H1 (cell line): ENCODE measurements at regions not wholly inside any gene's neighbourhood (a gene's known extent, or its start where the extent isn't known, plus 50 kb on each side); places are given as distances from the start of the nearest gene placed in this dataset.

Experiments
- CTCF ChIA-PET: fragments of 300-600 bp; sonication (Branson Sonifier 250); formaldehyde crosslinking; loops from one replicate; lab custom pipeline; 2021; ENCODE audit not compliant: partially characterized antibody; lab: Charles Lee
- POLR2A ChIA-PET: fragments of 300-600 bp; sonication (Branson Sonifier 250); formaldehyde crosslinking; loops from one replicate; lab custom pipeline; 2021; ENCODE audit warnings: inconsistent platforms; ENCODE audit not compliant: partially characterized antibody; lab: Charles Lee
- DNase-seq, 2 experiments: peaks; one replicate each; pipeline versions ENCODE4 v3.0.0 to v3.0.0-alpha.2; 2010 to 2022; ENCODE audit warnings: low spot score in 2 of 2, low read depth in 1 of 2, mixed read lengths in 1 of 2
- FAIRE-seq: peaks from 2 replicates; lab custom pipeline; 2011; peaks lifted over from hg19 to GRCh38; lab: Jason Lieb, UNC
- H2AFZ ChIP-seq: 2 replicates; pipeline ENCODE4 v1.8.1; 2012; ENCODE audit warnings: low read length, inconsistent platforms
- H2AK5ac ChIP-seq: 2 replicates; pipeline ENCODE4 v1.6.1; 2013; ENCODE audit warnings: low read depth, low read length
- H2BK120ac ChIP-seq: replicated peaks from 2 replicates; pipeline ENCODE3; 2013; ENCODE audit warnings: low read depth, low read length, inconsistent platforms
- H2BK12ac ChIP-seq: 2 replicates; pipeline ENCODE4 v1.6.1; 2013; ENCODE audit warnings: low read depth, low read length
- H2BK15ac ChIP-seq: 2 replicates; pipeline ENCODE4 v1.6.1; 2013; ENCODE audit warnings: low read length
- H2BK20ac ChIP-seq: 2 replicates; pipeline ENCODE4 v1.6.1; 2013; ENCODE audit warnings: low read length
- H2BK5ac ChIP-seq: 2 replicates; pipeline ENCODE4 v1.6.1; 2013; ENCODE audit warnings: low read depth, low read length
- H3K14ac ChIP-seq: 2 replicates; pipeline ENCODE4 v1.6.1; 2013; ENCODE audit warnings: inconsistent platforms; ENCODE audit not compliant: insufficient read length
- H3K18ac ChIP-seq: 2 replicates; pipeline ENCODE4 v1.6.1; 2013; ENCODE audit warnings: low read length; ENCODE audit errors: extremely low read depth
- H3K23ac ChIP-seq: 2 replicates; pipeline ENCODE4 v1.6.1; 2013; ENCODE audit warnings: inconsistent platforms; ENCODE audit not compliant: insufficient read length
- H3K23me2 ChIP-seq: 2 replicates; pipeline ENCODE4 v1.6.1; 2013; ENCODE audit warnings: low read depth, low read length
- H3K27ac ChIP-seq: 2 replicates; pipeline ENCODE4 v1.6.1; 2011; ENCODE audit warnings: low read depth, low read length, inconsistent platforms
- H3K27me3 ChIP-seq, 4 experiments: replicated peaks in 1 of 4; 1 replicate in 1 of 4; 2 replicates in 3 of 4; pipeline versions ENCODE4 v1.6.1 to v1.8.1; 2011 to 2013; ENCODE audit warnings: low read length in 3 of 4, mild to moderate bottlenecking in 3 of 4, inconsistent platforms in 2 of 4, mixed read lengths in 2 of 4, moderate library complexity in 1 of 4; ENCODE audit not compliant: control insufficient read depth in 3 of 4, insufficient read depth in 3 of 4; ENCODE audit errors: extremely low read depth in 1 of 4
- H3K36me3 ChIP-seq, 4 experiments: 2 replicates each; pipeline versions ENCODE4 v1.6.1 to v1.8.1; 2011 to 2013; ENCODE audit warnings: mild to moderate bottlenecking in 4 of 4, low read length in 3 of 4, moderate library complexity in 2 of 4, control low read depth in 1 of 4, inconsistent platforms in 1 of 4; ENCODE audit not compliant: insufficient read depth in 4 of 4, control insufficient read depth in 2 of 4
- H3K4ac ChIP-seq: replicated peaks from 2 replicates; pipeline ENCODE3; 2013; ENCODE audit warnings: low read length, low read depth, mixed read lengths, inconsistent platforms; ENCODE audit not compliant: insufficient read length
- H3K4me1 ChIP-seq, 4 experiments: replicated peaks in 1 of 4; 1 replicate in 1 of 4; 2 replicates in 3 of 4; pipeline versions ENCODE4 v1.6.1 to v1.8.1; 2011 to 2013; ENCODE audit warnings: low read length in 3 of 4, inconsistent platforms in 2 of 4, mixed read lengths in 1 of 4; ENCODE audit not compliant: insufficient read depth in 4 of 4, control insufficient read depth in 3 of 4
- H3K4me2 ChIP-seq, 2 experiments: 2 replicates each; pipeline versions ENCODE4 v1.6.1 to v1.8.1; 2011 to 2013; ENCODE audit warnings: low read depth in 2 of 2, low read length in 2 of 2, control low read depth in 1 of 2, inconsistent platforms in 1 of 2, mild to moderate bottlenecking in 1 of 2; ENCODE audit not compliant: insufficient read depth in 1 of 2
- H3K4me3 ChIP-seq, 4 experiments: fragments of 200-600, 300-600 bp in 1 of 4; sonication (generic), shearing (Covaris generic), sonication (Bioruptor Twin) in 1 of 4; 2 replicates each; pipeline versions ENCODE4 v1.5.1 to v1.8.1; 2011 to 2016; ENCODE audit warnings: low read length in 4 of 4, low read depth in 3 of 4, control low read depth in 2 of 4, inconsistent platforms in 2 of 4, mild to moderate bottlenecking in 2 of 4, mixed read lengths in 1 of 4, moderate library complexity in 1 of 4; ENCODE audit not compliant: insufficient read depth in 2 of 4; ENCODE audit errors: extremely low read depth in 1 of 4
- H3K56ac ChIP-seq: replicated peaks from 2 replicates; pipeline ENCODE3; 2013; ENCODE audit warnings: low read depth, mild to moderate bottlenecking, mixed read lengths, low read length, inconsistent platforms; ENCODE audit not compliant: insufficient read length
- H3K79me1 ChIP-seq: 2 replicates; pipeline ENCODE4 v1.6.1; 2013; ENCODE audit warnings: low read depth, low read length, control low read depth
- H3K79me2 ChIP-seq, 2 experiments: 2 replicates each; pipeline versions ENCODE4 v1.6.1 to v1.8.1; 2012 to 2013; ENCODE audit warnings: low read length in 2 of 2, mild to moderate bottlenecking in 2 of 2, inconsistent platforms in 1 of 2; ENCODE audit not compliant: insufficient read depth in 2 of 2, control insufficient read depth in 1 of 2
- H3K9ac ChIP-seq, 4 experiments: replicated peaks in 1 of 4; 1 replicate in 1 of 4; 2 replicates in 3 of 4; pipeline versions ENCODE4 v1.6.1 to v1.8.1; 2011 to 2013; ENCODE audit warnings: low read depth in 3 of 4, low read length in 3 of 4, control low read depth in 2 of 4, mild to moderate bottlenecking in 2 of 4, moderate library complexity in 2 of 4, inconsistent platforms in 1 of 4; ENCODE audit errors: extremely low read depth in 1 of 4
- H3K9me3 ChIP-seq, 2 experiments: 2 replicates each; pipeline versions ENCODE4 v1.6.1 to v1.8.1; 2012 to 2013; ENCODE audit warnings: mild to moderate bottlenecking in 2 of 2, moderate library complexity in 2 of 2, control low read depth in 1 of 2, inconsistent platforms in 1 of 2, low read depth in 1 of 2, low read length in 1 of 2, mixed read lengths in 1 of 2; ENCODE audit not compliant: insufficient read depth in 2 of 2
- H4K20me1 ChIP-seq, 2 experiments: replicated peaks in 1 of 2; 2 replicates each; pipeline versions ENCODE3 to v1.8.1; 2011 to 2013; ENCODE audit warnings: inconsistent platforms in 2 of 2, low read length in 2 of 2, mild to moderate bottlenecking in 1 of 2; ENCODE audit not compliant: insufficient read depth in 2 of 2, control insufficient read depth in 1 of 2
- H4K5ac ChIP-seq: 2 replicates; pipeline ENCODE4 v1.6.1; 2013; ENCODE audit warnings: low read length, low read depth, mixed read lengths, inconsistent platforms; ENCODE audit not compliant: insufficient read length
- H4K8ac ChIP-seq: 2 replicates; pipeline ENCODE4 v1.8.0; 2013; ENCODE audit warnings: mild to moderate bottlenecking, moderate library complexity, low read length, inconsistent platforms; ENCODE audit not compliant: insufficient read depth; ENCODE audit errors: extremely low read depth
- H4K91ac ChIP-seq: replicated peaks from 2 replicates; pipeline ENCODE3; 2013; ENCODE audit warnings: low read length, mixed read lengths, inconsistent platforms; ENCODE audit not compliant: insufficient read length
- GTF2F1 ChIP-seq: IDR thresholded peaks from 2 replicates; pipeline ENCODE4 v1.6.1; 2012; ENCODE audit warnings: low read depth, low read length, improper control_type of control experiment, borderline replicate concordance
- HDAC2 ChIP-seq, 2 experiments: fragments of 300-600 bp in 1 of 2; sonication (generic) in 1 of 2; IDR thresholded peaks; 2 replicates each; pipeline ENCODE4 v1.6.1; 2011 to 2012; ENCODE audit warnings: low read depth in 2 of 2, low read length in 2 of 2, mild to moderate bottlenecking in 2 of 2, moderate library complexity in 2 of 2, borderline replicate concordance in 1 of 2, inconsistent platforms in 1 of 2
- KDM5A ChIP-seq: fragments of 200-600 bp; IDR thresholded peaks from 2 replicates; pipeline ENCODE4 v1.7.1; 2012; ENCODE audit warnings: mild to moderate bottlenecking, low read length, inconsistent platforms, mixed read lengths
- POLR2A ChIP-seq, 2 experiments: IDR thresholded peaks; 1 replicate in 1 of 2; 2 replicates in 1 of 2; pipeline ENCODE4 v1.6.1; 2011; ENCODE audit warnings: low read depth in 2 of 2, low read length in 2 of 2, mild to moderate bottlenecking in 2 of 2; ENCODE audit errors: control extremely low read depth in 1 of 2
- POU5F1 ChIP-seq: IDR thresholded peaks from 2 replicates; pipeline ENCODE4 v1.6.1; 2011; ENCODE audit warnings: low read depth, mild to moderate bottlenecking, low read length, moderate library complexity
- RXRA ChIP-seq: IDR thresholded peaks from 2 replicates; pipeline ENCODE4 v1.6.1; 2011; ENCODE audit warnings: low read depth, mild to moderate bottlenecking, low read length, moderate library complexity; ENCODE audit not compliant: insufficient read depth
- SIRT6 ChIP-seq: IDR thresholded peaks from one replicate; pipeline ENCODE4 v1.7.1; 2012; ENCODE audit warnings: low read length, inconsistent platforms
- WGBS, 2 experiments: shearing (Covaris generic) in 1 of 2; methylation state at CpG; one replicate each; pipeline versions ENCODE4 v1.1.6 to v1.1.7; 2013 to 2015; ENCODE audit warnings: low lambda C conversion rate in 2 of 2, mixed read lengths in 2 of 2, inconsistent platforms in 1 of 2, low coverage in 1 of 2, missing lambda C conversion rate in 1 of 2; ENCODE audit not compliant: insufficient replicate concordance in 2 of 2, insufficient coverage in 1 of 2, insufficient read length in 1 of 2; ENCODE audit errors: extremely low coverage in 1 of 2, missing lambda C conversion rate in 1 of 2; 5-methylcytosine and 5-hydroxymethylcytosine counted together
- TF ChIP-seq, protein P1 (sequence below): IDR thresholded peaks from 2 replicates; pipeline ENCODE4 v1.6.1; 2011; ENCODE audit warnings: low read length, improper control_type of control experiment

DNA sequence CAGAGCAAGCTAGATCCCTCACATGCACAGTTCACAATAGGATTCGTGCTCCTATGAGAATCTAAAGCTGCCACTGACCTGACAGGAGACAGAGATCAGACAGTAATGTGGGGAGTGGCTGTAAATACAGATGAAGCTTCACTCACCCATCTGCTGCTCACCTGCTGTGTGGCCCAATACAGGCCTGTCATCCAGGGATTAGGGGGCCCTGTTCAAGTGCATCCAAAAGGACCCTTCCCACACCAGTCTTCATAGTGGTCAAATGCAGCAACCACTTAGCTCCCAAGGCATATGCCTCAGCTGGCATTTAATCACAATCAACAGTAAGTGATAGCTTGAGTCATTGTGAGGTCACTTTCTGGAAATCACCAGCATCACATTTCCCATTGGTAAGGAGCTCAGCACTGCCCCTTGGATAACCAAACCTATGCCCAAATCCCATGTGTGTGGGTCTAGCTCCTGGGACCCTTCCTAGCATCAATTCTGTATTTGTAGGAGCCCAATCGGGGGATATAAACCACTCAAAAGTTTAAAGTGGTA lies 65.6 kb downstream of the OR4C45 start:
- no peak overlapping the region for H3K27ac ChIP-seq
- H3K4ac ChIP-seq, result no peak overlapping the region
- no peak overlapping the region for H3K9ac ChIP-seq
- H2AFZ ChIP-seq, result no peak overlapping the region
- no peak overlapping the region for H3K4me2 ChIP-seq
- H4K91ac ChIP-seq, result no peak overlapping the region
- no peak overlapping the region for H4K5ac ChIP-seq
- 63% methylated on average over 2 of the region's 2 CpGs; no CpG with 5 or more reads in 1 of the 2 experiments for WGBS, 2 experiments
- DNase-seq (no peak), FAIRE-seq (no peak)
- H3K18ac ChIP-seq, result no peak overlapping the region
- no peak overlapping the region for H3K56ac ChIP-seq
- no peak overlapping the region for H2BK20ac ChIP-seq
- H2BK15ac ChIP-seq, result no peak overlapping the region
- H3K14ac ChIP-seq, result no peak overlapping the region
- H4K8ac ChIP-seq, result no peak overlapping the region
- CTCF ChIA-PET, result no interaction called here
- no peaks in the 10 kb centered on the region for H3K36me3 ChIP-seq
- no peak overlapping the region for H2AK5ac ChIP-seq
- no peaks in the 10 kb centered on the region for H3K23me2 ChIP-seq
- no peak for TF ChIP-seq KDM5A
- TF ChIP-seq SIRT6, result no peak
- TF ChIP-seq, protein P1, sequence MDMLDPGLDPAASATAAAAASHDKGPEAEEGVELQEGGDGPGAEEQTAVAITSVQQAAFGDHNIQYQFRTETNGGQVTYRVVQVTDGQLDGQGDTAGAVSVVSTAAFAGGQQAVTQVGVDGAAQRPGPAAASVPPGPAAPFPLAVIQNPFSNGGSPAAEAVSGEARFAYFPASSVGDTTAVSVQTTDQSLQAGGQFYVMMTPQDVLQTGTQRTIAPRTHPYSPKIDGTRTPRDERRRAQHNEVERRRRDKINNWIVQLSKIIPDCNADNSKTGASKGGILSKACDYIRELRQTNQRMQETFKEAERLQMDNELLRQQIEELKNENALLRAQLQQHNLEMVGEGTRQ, result no peak
- no peak for TF ChIP-seq GTF2F1
- TF ChIP-seq RXRA, result no peak
- TF ChIP-seq POU5F1, result no peak
- no peak for TF ChIP-seq POLR2A (IDR thresholded peaks at IDR 0.05; ENCODE audit: control extremely low read depth in 1 of 2, low read depth in 2 of 2, low read length in 2 of 2)
- no peak for TF ChIP-seq HDAC2 (IDR thresholded peaks at IDR 0.05; ENCODE audit: borderline replicate concordance in 1 of 2, low read depth in 2 of 2, low read length in 2 of 2)
- no peak overlapping the region for H2BK12ac ChIP-seq
- no peak overlapping the region for H3K23ac ChIP-seq
- no peak overlapping the region for H2BK5ac ChIP-seq
- H3K4me3 ChIP-seq, result no peak overlapping the region
- H3K27me3 ChIP-seq, result no peaks in the 10 kb centered on the region
- no peaks in the 10 kb centered on the region for H4K20me1 ChIP-seq
- H3K79me2 ChIP-seq, result no peaks in the 10 kb centered on the region
- H2BK120ac ChIP-seq, result no peak overlapping the region
- POLR2A ChIA-PET, result no interaction called here
- peaks cover 52 to 78% of the 10 kb centered on the region in 2 experiments for H3K9me3 ChIP-seq
- no peaks in the 10 kb centered on the region for H3K4me1 ChIP-seq
- H3K79me1 ChIP-seq, result no peaks in the 10 kb centered on the region
